HG03159 (cell line): ENCODE measurements at regions not wholly inside any gene's neighbourhood (a gene's known extent, or its start where the extent isn't known, plus 50 kb on each side); places are given as distances from the start of the nearest gene placed in this dataset.

ENCODE experiments used
- ATAC-seq: cut with Tn5 transposase; IDR thresholded peaks from one replicate; pipeline ENCODE4 v1.9.1; 2021; ENCODE audit warnings: mild to moderate bottlenecking, moderate library complexity; ENCODE audit not compliant: unreplicated experiment

- ATAC-seq, result no peak
Measured at GRCh38 chr5:112112346-112112745, 306.7 kb downstream of the EPB41L4A start.

GRCh38 chr5:112109331-112110007 lies 309.6 kb downstream of the EPB41L4A start:
- no peak for ATAC-seq

- ATAC-seq, result no peak
Measured at GRCh38 chr5:112106878-112107277, 312.2 kb downstream of the EPB41L4A start.

- no peak for ATAC-seq
Measured at GRCh38 chr5:112097768-112098167, 321.3 kb downstream of the EPB41L4A start.

- no peak for ATAC-seq
Measured at GRCh38 chr5:112087222-112087621, 330.2 kb upstream of the NREP start.

- no peak for ATAC-seq
Measured at GRCh38 chr5:112086740-112087139, 329.7 kb upstream of the NREP start.

GRCh38 chr5:112084149-112084548 lies 327.2 kb upstream of the NREP start:
- ATAC-seq, result no peak

- ATAC-seq, result no peak
Measured at GRCh38 chr5:112083623-112084022, 326.6 kb upstream of the NREP start.

- ATAC-seq, result peak; percentile 79
Measured at GRCh38 chr5:112077180-112077579, 320.2 kb upstream of the NREP start.

- ATAC-seq, result no peak
Measured at GRCh38 chr5:112070022-112070421, 313.0 kb upstream of the NREP start.

GRCh38 chr5:112069329-112069728 lies 312.3 kb upstream of the NREP start:
- ATAC-seq, result no peak

- no peak for ATAC-seq
Measured at GRCh38 chr5:112068593-112068992, 311.6 kb upstream of the NREP start.

- no peak for ATAC-seq
Measured at GRCh38 chr5:112065781-112066180, 308.8 kb upstream of the NREP start.

- ATAC-seq, result no peak
Measured at GRCh38 chr5:112064956-112065355, 308.0 kb upstream of the NREP start.

GRCh38 chr5:112064271-112064701 lies 307.3 kb upstream of the NREP start:
- no peak for ATAC-seq

- no peak for ATAC-seq
Measured at GRCh38 chr5:112063856-112064255, 306.9 kb upstream of the NREP start.

GRCh38 chr5:112063191-112063590 lies 306.2 kb upstream of the NREP start:
- no peak for ATAC-seq

- no peak for ATAC-seq
Measured at GRCh38 chr5:112062181-112062580, 305.2 kb upstream of the NREP start.

- ATAC-seq, result no peak
Measured at GRCh38 chr5:112061666-112062065, 304.7 kb upstream of the NREP start.

GRCh38 chr5:112059579-112060135 lies 302.7 kb upstream of the NREP start:
- ATAC-seq, result no peak

GRCh38 chr5:112049738-112050137 lies 292.7 kb upstream of the NREP start:
- no peak for ATAC-seq

GRCh38 chr5:112036206-112036605 lies 279.2 kb upstream of the NREP start:
- no peak for ATAC-seq

GRCh38 chr5:112034421-112034979 lies 277.5 kb upstream of the NREP start:
- ATAC-seq, result no peak
